ENCODE measurements at regions not wholly inside any gene's neighbourhood (a gene's known extent, or its start where the extent isn't known, plus 50 kb on each side); places are given as distances from the start of the nearest gene placed in this dataset.

GRCh38 chr2:155947069-155947468 lies 385.5 kb downstream of the NR4A2 start:
- TF ChIP-seq POLR2AphosphoS5 (IDR thresholded peaks at IDR 0.05) = no peak
- TF ChIP-seq EP300 (IDR thresholded peaks at IDR 0.05) = no peak
- no peak for TF ChIP-seq CTCF (IDR thresholded peaks at IDR 0.05)
- no peak for ATAC-seq
- H3K4me3 ChIP-seq = no peak overlapping the region
- H3K9me3 ChIP-seq = peaks cover 0 to 6% (median 0%) of the 10 kb centered on the region in 3 donors
- no peaks in the 10 kb centered on the region for H3K27me3 ChIP-seq
- H3K27ac ChIP-seq = no peak overlapping the region
- H3K4me1 ChIP-seq = no peaks in the 10 kb centered on the region
- no peaks in the 10 kb centered on the region for H3K36me3 ChIP-seq
- WGBS, 2 donors (ENCODE audit: low coverage in 1 of 2) = 62 to 81% methylated on average over 3 of the region's 3 CpGs

GRCh38 chr2:155944218-155944617 lies 388.3 kb downstream of the NR4A2 start:
- no peaks in the 10 kb centered on the region for H3K36me3 ChIP-seq
- ATAC-seq = no peak
- 0% methylated on average over 1 of the region's 1 CpG for WGBS, 2 donors (ENCODE audit: low coverage in 1 of 2)

GRCh38 chr2:155930312-155930711 lies 402.2 kb downstream of the NR4A2 start:
- no peak for ATAC-seq
- Histone ChIP-seq H3K4me1 (no peaks in the 10 kb centered on the region), H3K36me3 (no peaks in the 10 kb centered on the region), H3K27me3 (no peaks in the 10 kb centered on the region), H3K9me3 (peaks cover 0 to 18% (median 0%) of the 10 kb centered on the region in 3 donors), H3K27ac (no peak overlapping the region), H3K4me3 (no peak overlapping the region)
- TF ChIP-seq CTCF (IDR thresholded peaks at IDR 0.05) (no peak), POLR2AphosphoS5 (IDR thresholded peaks at IDR 0.05) (no peak), POLR2A (IDR thresholded peaks at IDR 0.05) (no peak), EP300 (IDR thresholded peaks at IDR 0.05) (no peak)
- 50 to 71% methylated on average over 1 of the region's 1 CpG for WGBS, 2 donors (ENCODE audit: low coverage in 1 of 2)

More at GRCh38 chr2:155944218-155944617, 388.3 kb downstream of the NR4A2 start:
- peaks cover 0 to 6% (median 0%) of the 10 kb centered on the region in 3 donors for H3K9me3 ChIP-seq
- no peaks in the 10 kb centered on the region for H3K27me3 ChIP-seq
- H3K27ac ChIP-seq = no peak overlapping the region
- TF ChIP-seq EP300 (IDR thresholded peaks at IDR 0.05) = no peak
- no peak for TF ChIP-seq CTCF (IDR thresholded peaks at IDR 0.05)
- TF ChIP-seq POLR2A (IDR thresholded peaks at IDR 0.05) = no peak
- TF ChIP-seq POLR2AphosphoS5 (IDR thresholded peaks at IDR 0.05) = no peak
- no peaks in the 10 kb centered on the region for H3K4me1 ChIP-seq
- H3K4me3 ChIP-seq = no peak overlapping the region

- H3K4me3 ChIP-seq = no peak overlapping the region
- no peaks in the 10 kb centered on the region for H3K4me1 ChIP-seq
- no peak overlapping the region for H3K27ac ChIP-seq
- H3K27me3 ChIP-seq = no peaks in the 10 kb centered on the region
- no peaks in the 10 kb centered on the region for H3K36me3 ChIP-seq
- WGBS, 2 donors (ENCODE audit: low coverage in 1 of 2) = 79 to 83% methylated on average over 1 of the region's 1 CpG
- TF ChIP-seq CTCF (IDR thresholded peaks at IDR 0.05) = no peak
- TF ChIP-seq POLR2A (IDR thresholded peaks at IDR 0.05) = no peak
- TF ChIP-seq EP300 (IDR thresholded peaks at IDR 0.05) = no peak
- TF ChIP-seq POLR2AphosphoS5 (IDR thresholded peaks at IDR 0.05) = no peak
- H3K9me3 ChIP-seq = no peaks in the 10 kb centered on the region
- ATAC-seq = no peak
These were observed 415.1 kb downstream of the NR4A2 start for GRCh38 chr2:155917380-155917779.

GRCh38 chr2:155913356-155913755 lies 419.2 kb downstream of the NR4A2 start:
- Histone ChIP-seq H3K36me3 (no peaks in the 10 kb centered on the region), H3K27ac (no peak overlapping the region), H3K4me3 (no peak overlapping the region), H3K9me3 (no peaks in the 10 kb centered on the region), H3K4me1 (no peaks in the 10 kb centered on the region), H3K27me3 (no peaks in the 10 kb centered on the region)
- ATAC-seq = no peak
- no peak for TF ChIP-seq POLR2A (IDR thresholded peaks at IDR 0.05)
- no peak for TF ChIP-seq CTCF (IDR thresholded peaks at IDR 0.05)
- TF ChIP-seq POLR2AphosphoS5 (IDR thresholded peaks at IDR 0.05) = no peak
- TF ChIP-seq EP300 (IDR thresholded peaks at IDR 0.05) = no peak

All from gastroesophageal sphincter (tissue), 4 donors.